ENCODE measurements at regions not wholly inside any gene's neighbourhood (a gene's known extent, or its start where the extent isn't known, plus 50 kb on each side); places are given as distances from the start of the nearest gene placed in this dataset.

GRCh38 chr4:84051639-84052038 is 447.5 kb downstream of the NKX6-1 start:
- BruUV-seq (replicated peaks), result no TSS peak

More at GRCh38 chr4:84051639-84052038, 447.5 kb downstream of the NKX6-1 start:
- no peaks in the 10 kb centered on the region for H3K4me1 ChIP-seq (ENCODE audit: control insufficient read depth, extremely low read depth, insufficient read depth, low read length)
- no peak overlapping the region for H3K9ac ChIP-seq (replicated peaks; ENCODE audit: extremely low read depth, insufficient read depth, low read length)
- dilution Hi-C loops (cut with MboI; ENCODE audit: extremely low pct_ligation_motif_present, low sequenced_read_pairs), result no loop called here
- H3K27ac ChIP-seq (ENCODE audit: insufficient read depth, low read depth, low read length), result no peak overlapping the region
- CTCF ChIA-PET, result no interaction called here
- no peaks in the 10 kb centered on the region for H4K20me1 ChIP-seq (replicated peaks; ENCODE audit: control insufficient read depth, extremely low read depth, insufficient read depth, low read length)
- H3K79me2 ChIP-seq (ENCODE audit: control insufficient read depth, insufficient read depth, low read length), result no peaks in the 10 kb centered on the region
- DNase-seq (ENCODE audit: low read depth, low spot score), result no peak
- intact Hi-C loops (cut with micrococcal nuclease), result no loop called here
- POLR2A ChIA-PET, result no interaction called here
- no peak for TF ChIP-seq MYC (IDR thresholded peaks at IDR 0.05; ENCODE audit: low read depth, low read length)
- no peak for TF ChIP-seq POLR2A (IDR thresholded peaks at IDR 0.05; ENCODE audit: low read depth, low read length)
- no peak for TF ChIP-seq FOS (IDR thresholded peaks at IDR 0.05; ENCODE audit: borderline replicate concordance, insufficient read depth, low read length)
- TF ChIP-seq EZH2 (IDR thresholded peaks at IDR 0.05; ENCODE audit: borderline replicate concordance, low read depth, low read length, severe bottlenecking), result no peak
- no peak for TF ChIP-seq GATA2 (IDR thresholded peaks at IDR 0.05; ENCODE audit: insufficient read depth, insufficient read length, low read depth, low read length)
- TF ChIP-seq JUN (IDR thresholded peaks at IDR 0.05; ENCODE audit: borderline replicate concordance, insufficient read depth, insufficient read length, low read depth), result no peak
- TF ChIP-seq POLR2AphosphoS5 (IDR thresholded peaks at IDR 0.05; ENCODE audit: insufficient read depth, low read depth, low read length), result no peak
- TF ChIP-seq, protein P1, sequence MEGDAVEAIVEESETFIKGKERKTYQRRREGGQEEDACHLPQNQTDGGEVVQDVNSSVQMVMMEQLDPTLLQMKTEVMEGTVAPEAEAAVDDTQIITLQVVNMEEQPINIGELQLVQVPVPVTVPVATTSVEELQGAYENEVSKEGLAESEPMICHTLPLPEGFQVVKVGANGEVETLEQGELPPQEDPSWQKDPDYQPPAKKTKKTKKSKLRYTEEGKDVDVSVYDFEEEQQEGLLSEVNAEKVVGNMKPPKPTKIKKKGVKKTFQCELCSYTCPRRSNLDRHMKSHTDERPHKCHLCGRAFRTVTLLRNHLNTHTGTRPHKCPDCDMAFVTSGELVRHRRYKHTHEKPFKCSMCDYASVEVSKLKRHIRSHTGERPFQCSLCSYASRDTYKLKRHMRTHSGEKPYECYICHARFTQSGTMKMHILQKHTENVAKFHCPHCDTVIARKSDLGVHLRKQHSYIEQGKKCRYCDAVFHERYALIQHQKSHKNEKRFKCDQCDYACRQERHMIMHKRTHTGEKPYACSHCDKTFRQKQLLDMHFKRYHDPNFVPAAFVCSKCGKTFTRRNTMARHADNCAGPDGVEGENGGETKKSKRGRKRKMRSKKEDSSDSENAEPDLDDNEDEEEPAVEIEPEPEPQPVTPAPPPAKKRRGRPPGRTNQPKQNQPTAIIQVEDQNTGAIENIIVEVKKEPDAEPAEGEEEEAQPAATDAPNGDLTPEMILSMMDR (IDR thresholded peaks at IDR 0.05; ENCODE audit: extremely low read depth in 1 of 2, insufficient read depth in 1 of 2, low read depth in 1 of 2, low read length in 2 of 2), result no peak
- TF ChIP-seq MAX (IDR thresholded peaks at IDR 0.05; ENCODE audit: insufficient read depth, insufficient read length), result no peak
- H3K4me2 ChIP-seq (ENCODE audit: insufficient read depth, low read length), result no peak overlapping the region
- no peaks in the 10 kb centered on the region for H3K9me3 ChIP-seq (replicated peaks; ENCODE audit: control insufficient read depth, insufficient read depth, low read length)
- no peaks in the 10 kb centered on the region for H3K36me3 ChIP-seq (ENCODE audit: control insufficient read depth in 2 of 2, extremely low read depth in 1 of 2, insufficient read depth in 2 of 2, low read length in 2 of 2)
- H3K4me3 ChIP-seq (replicated peaks in 1 of 3; ENCODE audit: insufficient read depth in 1 of 3, low read depth in 1 of 3, low read length in 3 of 3), result no peak overlapping the region
- H3K9me1 ChIP-seq (replicated peaks; ENCODE audit: control insufficient read depth, extremely low read depth, insufficient read depth, low read length), result no peaks in the 10 kb centered on the region
- H3K27me3 ChIP-seq (ENCODE audit: control insufficient read depth in 2 of 2, insufficient read depth in 2 of 2, low read length in 2 of 2), result no peaks in the 10 kb centered on the region
- FAIRE-seq, result no peak
- no peak overlapping the region for H2AFZ ChIP-seq (ENCODE audit: low read depth, low read length)
